HG03575 (cell line): ENCODE measurements at regions not wholly inside any gene's neighbourhood (a gene's known extent, or its start where the extent isn't known, plus 50 kb on each side); places are given as distances from the start of the nearest gene placed in this dataset.
"Not testable (repeated sequence)": the region's sequence is repeated elsewhere in the genome, so short reads cannot be mapped to it uniquely, and the experiment has no call there.

Experiments used
- ATAC-seq: cut with Tn5 transposase; IDR thresholded peaks from one replicate; pipeline ENCODE4 v1.9.1; 2021; ENCODE audit not compliant: unreplicated experiment, insufficient number of reproducible peaks, low FRiP score; ENCODE audit errors: extremely low read depth

- ATAC-seq, result no peak
Observed at GRCh38 chr4:189845145-189845846, 95.4 kb upstream of the FRG1 start.

GRCh38 chr4:189846094-189846493 lies 94.6 kb upstream of the FRG1 start:
- ATAC-seq, result not testable (repeated sequence)

GRCh38 chr4:189846608-189847007 lies 94.1 kb upstream of the FRG1 start:
- ATAC-seq, result not testable (repeated sequence)

DNA sequence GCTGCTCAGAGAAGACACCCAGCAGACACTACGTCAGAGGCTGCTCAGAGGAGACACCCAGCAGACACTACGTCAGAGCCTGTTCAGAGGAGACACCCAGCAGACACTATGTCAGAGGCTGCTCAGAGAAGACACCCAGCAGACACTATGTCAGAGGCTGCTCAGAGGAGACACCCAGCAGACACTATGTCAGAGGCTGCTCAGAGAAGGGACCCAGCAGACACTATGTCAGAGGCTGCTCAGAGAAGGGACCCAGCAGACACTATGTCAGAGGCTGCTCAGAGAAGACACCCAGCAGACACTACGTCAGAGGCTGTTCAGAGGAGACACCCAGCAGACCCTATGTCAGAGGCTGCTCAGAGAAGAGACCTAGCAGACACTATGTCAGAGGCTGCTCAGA lies 92.0 kb upstream of the FRG1 start:
- not testable (repeated sequence) for ATAC-seq

DNA sequence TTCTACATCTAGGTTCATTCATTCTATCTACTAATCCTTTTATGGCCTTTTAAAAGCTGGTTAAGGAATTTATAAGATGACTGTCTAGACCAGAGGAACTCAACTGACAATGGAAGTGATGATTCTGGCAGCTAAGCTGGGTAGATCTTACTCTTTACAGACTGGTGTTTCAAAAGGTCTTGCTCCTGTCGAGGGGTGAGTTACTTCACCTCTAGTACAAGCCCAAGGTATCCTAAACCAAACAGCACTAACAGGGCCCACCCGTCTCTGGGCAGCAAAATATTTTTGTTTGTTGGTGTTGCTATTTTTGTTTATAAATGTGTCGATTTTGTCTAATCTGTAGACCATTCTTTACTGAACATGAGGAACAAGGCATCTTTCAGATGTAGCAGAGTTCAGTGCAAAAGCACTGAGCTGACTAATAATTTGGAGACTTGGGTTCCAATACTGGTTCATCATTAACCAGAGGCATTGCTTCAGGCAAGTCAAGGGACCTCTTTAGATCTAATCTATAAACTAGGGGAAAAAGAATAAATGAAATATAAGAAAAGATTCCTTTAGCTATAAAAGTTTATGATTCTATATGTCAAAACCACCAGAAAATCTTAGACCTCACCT lies 90.3 kb upstream of the FRG1 start:
- ATAC-seq, result no peak

DNA sequence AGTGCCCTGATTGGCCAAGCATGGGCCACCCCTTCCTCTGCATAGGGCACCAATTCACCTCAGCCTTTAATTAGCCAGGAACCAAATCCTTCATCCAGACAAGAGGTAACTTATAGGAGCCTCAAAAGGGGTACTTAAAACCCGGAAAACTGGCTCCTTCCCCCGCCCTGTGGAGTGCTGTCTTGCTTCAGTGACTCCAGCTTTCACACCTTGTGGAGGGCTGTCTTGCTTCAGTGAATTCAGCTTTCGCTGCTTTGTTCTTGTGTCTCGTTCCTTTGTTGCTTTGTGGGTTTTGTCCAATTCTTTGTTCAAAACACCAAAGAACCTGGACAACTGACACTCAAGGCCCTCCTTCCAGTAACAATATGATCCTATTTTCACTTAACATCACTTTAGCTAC lies 82.2 kb upstream of the FRG1 start:
- ATAC-seq, result no peak

- ATAC-seq, result no peak
Observed at GRCh38 chr4:189861101-189861500, 79.6 kb upstream of the FRG1 start.

GRCh38 chr4:189869236-189869635 lies 71.4 kb upstream of the FRG1 start:
- no peak for ATAC-seq

- no peak for ATAC-seq
Observed at GRCh38 chr4:189870511-189871234, 70.0 kb upstream of the FRG1 start.

GRCh38 chr4:189874591-189874990 lies 66.1 kb upstream of the FRG1 start:
- no peak for ATAC-seq

GRCh38 chr4:189881190-189881589 lies 59.5 kb upstream of the FRG1 start:
- not testable (repeated sequence) for ATAC-seq

DNA sequence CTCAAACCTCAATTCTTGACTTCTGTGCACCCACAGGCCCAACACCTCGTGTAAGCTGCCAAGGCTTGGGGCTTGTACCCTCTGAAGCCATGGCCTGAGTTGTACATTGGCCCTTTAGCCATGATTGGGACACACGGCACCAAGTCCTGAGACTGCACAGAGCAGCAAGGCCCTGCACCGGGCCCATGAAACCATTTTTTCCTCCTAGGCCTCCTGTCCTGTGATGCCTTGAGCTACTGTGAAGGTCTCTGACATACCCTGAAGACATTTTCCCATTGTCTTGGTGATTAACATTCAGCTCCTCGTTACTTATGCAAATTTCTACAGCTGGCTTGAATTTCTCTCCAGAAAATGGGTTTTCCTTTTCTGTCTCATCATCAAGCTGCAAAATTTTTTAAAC lies 52.3 kb upstream of the FRG1 start:
- not testable (repeated sequence) for ATAC-seq
